Prostate gland (tissue), 2 donors: ENCODE measurements at regions not wholly inside any gene's neighbourhood (a gene's known extent, or its start where the extent isn't known, plus 50 kb on each side); places are given as distances from the start of the nearest gene placed in this dataset.

ENCODE experiments used
- CTCF ChIP-seq, 4 experiments: fragments of 200-600 bp in 2 of 4; fragments of 450-650 bp in 2 of 4; sonication (generic) in 2 of 4; IDR thresholded peaks; 1 replicate in 3 of 4; 2 replicates in 1 of 4; pipeline ENCODE4 v1.5.1; 2016 to 2019; ENCODE audit warnings: antibody characterized with exemption in 4 of 4, mild to moderate bottlenecking in 2 of 4, moderate library complexity in 2 of 4
- POLR2A ChIP-seq: fragments of 450-650 bp; IDR thresholded peaks from one replicate; pipeline ENCODE4 v1.6.1; 2016; ENCODE audit warnings: antibody characterized with exemption, mild to moderate bottlenecking

- no peak for TF ChIP-seq POLR2A
- TF ChIP-seq CTCF (IDR thresholded peaks at IDR 0.05): no peak
Observed at GRCh38 chr20:19868441-19868840, 110.4 kb downstream of the RIN2 start.
